SK-N-SH (cell line): ENCODE measurements at regions not wholly inside any gene's neighbourhood (a gene's known extent, or its start where the extent isn't known, plus 50 kb on each side); places are given as distances from the start of the nearest gene placed in this dataset.

Experiments
- CTCF ChIA-PET: fragments of 300-600, 350-600 bp; formaldehyde crosslinking; extraction: SDS; loops from one replicate; lab custom pipeline; 2021; lab: Yijun Ruan, JAX
- POLR2A ChIA-PET: fragments of 350-600 bp; sonication (Branson Sonifier 250); formaldehyde crosslinking; extraction: SDS; loops from one replicate; lab custom pipeline; 2020; ENCODE audit warnings: antibody characterized with exemption, inconsistent platforms; lab: Yijun Ruan, JAX
- DNase-seq: peaks from one replicate; pipeline ENCODE4 v3.0.0; 2012
- H2AFZ ChIP-seq: fragments of 200-600 bp; sonication (generic); 2 replicates; pipeline ENCODE4 v1.8.1; 2016; ENCODE audit warnings: antibody characterized with exemption, mild to moderate bottlenecking, low read depth
- H3F3A ChIP-seq: fragments of 200-600 bp; sonication (generic); replicated peaks from 2 replicates; pipeline ENCODE3; 2016; ENCODE audit warnings: antibody characterized with exemption, mild to moderate bottlenecking; ENCODE audit not compliant: insufficient read depth
- H3K27ac ChIP-seq, 2 experiments: fragments of 200-500 bp in 1 of 2; fragments of 200-600 bp in 1 of 2; sonication (Bioruptor generic) in 1 of 2; sonication (generic), shearing (Covaris generic) in 1 of 2; 2 replicates each; pipeline versions ENCODE4 v1.5.1 to v1.6.1; 2014 to 2016; ENCODE audit warnings: low read depth in 2 of 2, inconsistent platforms in 1 of 2, low read length in 1 of 2, mild to moderate bottlenecking in 1 of 2, mixed read lengths in 1 of 2
- H3K27me3 ChIP-seq: fragments of 200-600 bp; sonication (generic), shearing (Covaris generic); 2 replicates; pipeline ENCODE4 v1.6.1; 2016; ENCODE audit warnings: mixed run types; ENCODE audit not compliant: insufficient read depth
- H3K36me3 ChIP-seq, 2 experiments: fragments of 200-500 bp in 1 of 2; fragments of 200-600 bp in 1 of 2; sonication (Bioruptor generic) in 1 of 2; sonication (generic) in 1 of 2; replicated peaks in 1 of 2; 2 replicates each; pipeline versions ENCODE3 to v1.5.1; 2014 to 2016; ENCODE audit warnings: low read length in 1 of 2, mild to moderate bottlenecking in 1 of 2; ENCODE audit not compliant: insufficient read depth in 2 of 2, control insufficient read depth in 1 of 2
- H3K4me1 ChIP-seq, 2 experiments: fragments of 200-500 bp in 1 of 2; fragments of 200-600 bp in 1 of 2; sonication (Bioruptor generic) in 1 of 2; sonication (generic), shearing (Covaris generic) in 1 of 2; 2 replicates each; pipeline versions ENCODE4 v1.5.1 to v1.6.1; 2014 to 2016; ENCODE audit warnings: low read depth in 1 of 2, low read length in 1 of 2, mixed run types in 1 of 2; ENCODE audit not compliant: insufficient read depth in 2 of 2, control insufficient read depth in 1 of 2
- H3K4me2 ChIP-seq: fragments of 200-600 bp; sonication (generic), shearing (Covaris generic); 2 replicates; pipeline ENCODE4 v1.6.1; 2017; ENCODE audit warnings: mixed run types
- H3K4me3 ChIP-seq, 2 experiments: fragments of 200-500 bp in 1 of 2; fragments of 200-600 bp in 1 of 2; sonication (Bioruptor generic) in 1 of 2; sonication (generic), shearing (Covaris generic) in 1 of 2; 2 replicates each; pipeline versions ENCODE4 v1.5.1 to v1.8.1; 2014 to 2016; ENCODE audit warnings: low read depth in 2 of 2, inconsistent platforms in 1 of 2, low read length in 1 of 2, mild to moderate bottlenecking in 1 of 2, mixed read lengths in 1 of 2, moderate library complexity in 1 of 2
- H3K79me2 ChIP-seq: fragments of 200-600 bp; sonication (generic); 2 replicates; pipeline ENCODE4 v1.8.1; 2017; ENCODE audit warnings: mild to moderate bottlenecking; ENCODE audit not compliant: insufficient read depth
- H3K9ac ChIP-seq: fragments of 200-600 bp; sonication (generic); 2 replicates; pipeline ENCODE4 v1.6.1; 2017; ENCODE audit warnings: mixed run types
- H3K9me2 ChIP-seq: fragments of 200-600 bp; sonication (generic); 2 replicates; pipeline ENCODE4 v1.6.1; 2017; ENCODE audit warnings: mixed run types
- H3K9me3 ChIP-seq: fragments of 200-600 bp; sonication (generic); 2 replicates; pipeline ENCODE4 v1.6.1; 2017; ENCODE audit warnings: mixed run types, mild to moderate bottlenecking, moderate library complexity
- H4K20me1 ChIP-seq: fragments of 200-600 bp; sonication (generic); 2 replicates; pipeline ENCODE4 v1.6.1; 2017; ENCODE audit warnings: mild to moderate bottlenecking, mixed run types; ENCODE audit not compliant: insufficient read depth
- EZH2phosphoT487 ChIP-seq: fragments of 200-600 bp; sonication (generic); IDR thresholded peaks from 2 replicates; pipeline ENCODE4 v1.6.1; 2017; ENCODE audit warnings: low read depth, mixed run types, mild to moderate bottlenecking, antibody characterized with exemption, moderate library complexity, borderline replicate concordance
- FOSL2 ChIP-seq: IDR thresholded peaks from 2 replicates; pipeline ENCODE4 v1.4.0; 2012; ENCODE audit warnings: low read depth, mild to moderate bottlenecking, moderate library complexity, borderline replicate concordance
- FOXJ3 ChIP-seq: sonication (generic); formaldehyde crosslinking; IDR thresholded peaks from 2 replicates; pipeline ENCODE4 v1.5.1; 2020; ENCODE audit warnings: mild to moderate bottlenecking, missing genetic modification reagents
- FOXM1 ChIP-seq: IDR thresholded peaks from 2 replicates; pipeline ENCODE4 v1.4.0; 2012; ENCODE audit warnings: low read depth, mild to moderate bottlenecking
- GATA2 ChIP-seq: sonication (generic); formaldehyde crosslinking; IDR thresholded peaks from 2 replicates; pipeline ENCODE4 v1.5.0; 2020; ENCODE audit warnings: mild to moderate bottlenecking, missing genetic modification reagents
- JUND ChIP-seq: IDR thresholded peaks from 2 replicates; pipeline ENCODE4 v1.4.0; 2012
- MAX ChIP-seq: IDR thresholded peaks from 2 replicates; pipeline ENCODE4 v1.4.0; 2012; ENCODE audit warnings: low read depth
- MEF2A ChIP-seq: IDR thresholded peaks from 2 replicates; pipeline ENCODE4 v1.4.0; 2012; ENCODE audit warnings: low read depth, borderline replicate concordance
- NFIC ChIP-seq: IDR thresholded peaks from 2 replicates; pipeline ENCODE4 v1.4.0; 2012; ENCODE audit warnings: borderline replicate concordance
- NRF1 ChIP-seq: IDR thresholded peaks from 2 replicates; pipeline ENCODE4 v1.6.1; 2012; ENCODE audit warnings: low read depth, mild to moderate bottlenecking, low read length
- POLR2AphosphoS5 ChIP-seq: IDR thresholded peaks from 2 replicates; pipeline ENCODE4 v1.6.1; 2012; ENCODE audit warnings: low read depth, low read length
- RFX5 ChIP-seq: IDR thresholded peaks from 2 replicates; pipeline ENCODE4 v1.6.1; 2012; ENCODE audit warnings: mild to moderate bottlenecking, improper control_type of control experiment, low read length
- RXRA ChIP-seq: IDR thresholded peaks from 2 replicates; pipeline ENCODE4 v1.4.0; 2012; ENCODE audit warnings: low read depth, mild to moderate bottlenecking, borderline replicate concordance
- SIN3A ChIP-seq: IDR thresholded peaks from 2 replicates; pipeline ENCODE4 v1.6.1; 2012; ENCODE audit warnings: low read depth, mild to moderate bottlenecking, low read length, moderate library complexity, borderline replicate concordance
- SMC3 ChIP-seq: IDR thresholded peaks from 2 replicates; pipeline ENCODE4 v1.6.1; 2012; ENCODE audit warnings: low read depth, low read length, improper control_type of control experiment
- TCF12 ChIP-seq: IDR thresholded peaks from 2 replicates; pipeline ENCODE4 v1.4.0; 2012
- USF1 ChIP-seq: IDR thresholded peaks from 2 replicates; pipeline ENCODE4 v1.4.0; 2012; ENCODE audit warnings: low read depth, borderline replicate concordance
- USF2 ChIP-seq: fragments of 150-350 bp; IDR thresholded peaks from 2 replicates; pipeline ENCODE4 v1.6.1; 2017; ENCODE audit warnings: antibody characterized with exemption, low read length, low read depth, borderline replicate concordance
- ZBTB33 ChIP-seq: IDR thresholded peaks from 2 replicates; pipeline ENCODE4 v1.4.0; 2012; ENCODE audit warnings: low read depth, borderline replicate concordance
- WGBS: methylation state at CpG from one replicate; pipeline ENCODE4 v1.1.6; 2017; ENCODE audit warnings: low lambda C conversion rate; 5-methylcytosine and 5-hydroxymethylcytosine counted together

- Histone ChIP-seq H4K20me1 (no peaks in the 10 kb centered on the region), H3F3A (no peaks in the 10 kb centered on the region), H3K4me2 (no peak overlapping the region), H3K9ac (no peak overlapping the region), H3K27me3 (no peaks in the 10 kb centered on the region), H3K9me3 (no peaks in the 10 kb centered on the region)
- CTCF ChIA-PET = interaction anchor here (2.1 kb wide), 1 partner anchor 13 kb away, joined by 7 read pairs; no protein-coding TSS in a partner anchor
- POLR2A ChIA-PET = no interaction called here
- TF ChIP-seq USF2 (no peak), MEF2A (no peak), USF1 (no peak), GATA2 (no peak)
- TF ChIP-seq, all 33 proteins: peak for 0
- peak overlapping the region; percentile 41; the same call in 1 of the 2 replicates for H2AFZ ChIP-seq
- H3K36me3 ChIP-seq = no peaks in the 10 kb centered on the region
- no peaks in the 10 kb centered on the region for H3K79me2 ChIP-seq
- no peak overlapping the region for H3K27ac ChIP-seq
- H3K4me1 ChIP-seq = no peaks in the 10 kb centered on the region
- DNase-seq = no peak
- WGBS = 78% methylated on average over 2 of the region's 2 CpGs
- H3K4me3 ChIP-seq = no peak overlapping the region
- no peaks in the 10 kb centered on the region for H3K9me2 ChIP-seq
These were observed 164.9 kb upstream of the ADGRL2 start for GRCh38 chr1:81635816-81636215.

GRCh38 chr1:81634294-81634693, 166.4 kb upstream of the ADGRL2 start:
- Histone ChIP-seq H3K4me1 (no peaks in the 10 kb centered on the region), H3K9me2 (no peaks in the 10 kb centered on the region), H2AFZ (no peak overlapping the region), H3K9me3 (no peaks in the 10 kb centered on the region), H3K36me3 (no peaks in the 10 kb centered on the region)
- CTCF ChIA-PET = interaction anchor here (1.9 kb wide), 1 partner anchor 17 kb away, joined by 4 read pairs; no protein-coding TSS in a partner anchor
- TF ChIP-seq NFIC = no peak
- no peak for TF ChIP-seq POLR2AphosphoS5
- no peak for TF ChIP-seq JUND
- TF ChIP-seq FOXJ3 (CRISPR knock-in tag) = no peak
- TF ChIP-seq EZH2phosphoT487 = no peak
- TF ChIP-seq FOSL2 = no peak
- TF ChIP-seq NRF1 = no peak
- no peak for TF ChIP-seq TCF12
- no peak for TF ChIP-seq RXRA
- TF ChIP-seq SMC3 = no peak
- no peak for TF ChIP-seq ZBTB33
- no peak for TF ChIP-seq MAX
- TF ChIP-seq SIN3A = no peak
- TF ChIP-seq RFX5 = no peak
- no peak for TF ChIP-seq FOXM1
- TF ChIP-seq, all 33 proteins: peak for 0
- H3K4me2 ChIP-seq = no peak overlapping the region
- no peak overlapping the region for H3K9ac ChIP-seq
- no peaks in the 10 kb centered on the region for H4K20me1 ChIP-seq
- no peaks in the 10 kb centered on the region for H3K79me2 ChIP-seq
- no peaks in the 10 kb centered on the region for H3F3A ChIP-seq
- POLR2A ChIA-PET = no interaction called here
- no peak for DNase-seq
- no peak overlapping the region for H3K4me3 ChIP-seq
- WGBS = 92% methylated on average over 6 of the region's 6 CpGs
- H3K27me3 ChIP-seq = no peaks in the 10 kb centered on the region
- no peak overlapping the region for H3K27ac ChIP-seq
